Type B pancreatic cell (in vitro differentiated cells): ENCODE measurements at regions not wholly inside any gene's neighbourhood (a gene's known extent, or its start where the extent isn't known, plus 50 kb on each side); places are given as distances from the start of the nearest gene placed in this dataset.

Experiments
- DNase-seq: peaks from one replicate; pipeline ENCODE4 v3.0.0; 2021; ENCODE audit warnings: mixed read lengths; ENCODE audit not compliant: unreplicated experiment; ENCODE audit errors: extremely low spot score
- H3K27ac Mint-ChIP-seq: 2 replicates; pipeline ENCODE4 v1.8.0; 2021; ENCODE audit warnings: mild to moderate bottlenecking, mixed read lengths
- H3K27me3 Mint-ChIP-seq: 2 replicates; pipeline ENCODE4 v1.8.0; 2021; ENCODE audit warnings: mixed read lengths
- H3K36me3 Mint-ChIP-seq: 2 replicates; pipeline ENCODE4 v1.8.0; 2021; ENCODE audit warnings: mixed read lengths
- H3K4me1 Mint-ChIP-seq: one replicate; pipeline ENCODE4 v1.8.0; 2021; ENCODE audit warnings: mixed read lengths; ENCODE audit not compliant: unreplicated experiment
- H3K4me3 Mint-ChIP-seq: 2 replicates; pipeline ENCODE4 v1.8.0; 2021; ENCODE audit warnings: mild to moderate bottlenecking, mixed read lengths
- H3K9me3 Mint-ChIP-seq: 2 replicates; pipeline ENCODE4 v1.8.0; 2021; ENCODE audit warnings: mixed read lengths
- TF ChIP-seq, protein P1 (sequence below): fragments of 200-600 bp; sonication (generic); conservative IDR thresholded peaks from 2 replicates; pipeline ENCODE4 v1.5.0; 2021; ENCODE audit warnings: antibody characterized with exemption, mild to moderate bottlenecking

DNA sequence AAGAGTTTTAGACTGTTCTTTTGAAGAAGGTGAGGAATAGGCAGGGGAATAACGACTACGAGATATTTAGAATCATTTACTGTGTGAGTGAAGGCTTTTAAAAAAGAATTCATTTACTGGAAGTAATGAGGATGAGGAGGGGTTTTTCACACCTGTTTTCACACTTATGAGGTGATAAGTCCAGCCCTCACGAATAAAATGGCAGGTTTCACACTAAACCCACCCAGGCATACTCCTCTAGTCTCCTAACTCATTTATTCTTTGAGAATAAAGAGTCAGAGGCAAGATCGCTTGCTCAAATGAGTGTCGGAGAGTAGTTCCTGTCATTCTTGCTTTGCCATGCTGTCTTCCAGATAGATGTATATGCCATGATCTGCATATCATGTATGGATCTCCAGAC is 79.0 kb upstream of the ZEB2 start:
- Mint-ChIP-seq H3K4me3 (no peak overlapping the region), H3K9me3 (no peaks in the 10 kb centered on the region), H3K36me3 (no peaks in the 10 kb centered on the region), H3K4me1 (peaks cover 9% of the 10 kb centered on the region), H3K27me3 (peaks cover 3% of the 10 kb centered on the region), H3K27ac (no peak overlapping the region)
- TF ChIP-seq, protein P1, sequence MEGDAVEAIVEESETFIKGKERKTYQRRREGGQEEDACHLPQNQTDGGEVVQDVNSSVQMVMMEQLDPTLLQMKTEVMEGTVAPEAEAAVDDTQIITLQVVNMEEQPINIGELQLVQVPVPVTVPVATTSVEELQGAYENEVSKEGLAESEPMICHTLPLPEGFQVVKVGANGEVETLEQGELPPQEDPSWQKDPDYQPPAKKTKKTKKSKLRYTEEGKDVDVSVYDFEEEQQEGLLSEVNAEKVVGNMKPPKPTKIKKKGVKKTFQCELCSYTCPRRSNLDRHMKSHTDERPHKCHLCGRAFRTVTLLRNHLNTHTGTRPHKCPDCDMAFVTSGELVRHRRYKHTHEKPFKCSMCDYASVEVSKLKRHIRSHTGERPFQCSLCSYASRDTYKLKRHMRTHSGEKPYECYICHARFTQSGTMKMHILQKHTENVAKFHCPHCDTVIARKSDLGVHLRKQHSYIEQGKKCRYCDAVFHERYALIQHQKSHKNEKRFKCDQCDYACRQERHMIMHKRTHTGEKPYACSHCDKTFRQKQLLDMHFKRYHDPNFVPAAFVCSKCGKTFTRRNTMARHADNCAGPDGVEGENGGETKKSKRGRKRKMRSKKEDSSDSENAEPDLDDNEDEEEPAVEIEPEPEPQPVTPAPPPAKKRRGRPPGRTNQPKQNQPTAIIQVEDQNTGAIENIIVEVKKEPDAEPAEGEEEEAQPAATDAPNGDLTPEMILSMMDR, result no peak
- DNase-seq, result no peak

- no peak overlapping the region for H3K27ac Mint-ChIP-seq
- TF ChIP-seq, protein P1, result no peak
- H3K27me3 Mint-ChIP-seq, result peaks cover 3% of the 10 kb centered on the region
- no peak for DNase-seq
- H3K36me3 Mint-ChIP-seq, result no peaks in the 10 kb centered on the region
- no peaks in the 10 kb centered on the region for H3K9me3 Mint-ChIP-seq
- H3K4me1 Mint-ChIP-seq, result peaks cover 9% of the 10 kb centered on the region
- H3K4me3 Mint-ChIP-seq, result no peak overlapping the region
Observed at GRCh38 chr2:144597894-144598593, 78.1 kb upstream of the ZEB2 start.

DNA sequence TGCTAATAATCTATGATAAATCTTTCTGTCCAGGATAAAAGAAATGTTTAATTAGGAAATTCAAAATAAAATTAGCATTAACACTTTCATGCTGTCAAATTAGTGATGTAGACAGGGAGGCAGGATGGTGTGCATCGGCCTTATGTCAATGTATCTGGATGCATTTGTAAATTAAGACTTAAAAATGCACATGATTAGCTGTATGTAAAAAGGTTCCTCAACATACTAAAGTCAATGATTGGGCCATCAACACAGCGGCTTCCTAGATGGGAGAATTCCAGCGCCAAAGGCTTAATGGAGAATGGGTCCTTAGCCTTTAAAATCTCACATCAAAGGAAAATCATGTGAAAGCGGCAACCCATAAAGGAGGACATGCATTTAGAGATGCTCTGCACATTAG is 77.5 kb upstream of the ZEB2 start:
- Mint-ChIP-seq H3K4me1 (peaks cover 9% of the 10 kb centered on the region), H3K9me3 (no peaks in the 10 kb centered on the region), H3K27me3 (peaks cover 3% of the 10 kb centered on the region), H3K27ac (no peak overlapping the region), H3K4me3 (no peak overlapping the region), H3K36me3 (no peaks in the 10 kb centered on the region)
- TF ChIP-seq, protein P1, result no peak
- DNase-seq, result no peak

DNA sequence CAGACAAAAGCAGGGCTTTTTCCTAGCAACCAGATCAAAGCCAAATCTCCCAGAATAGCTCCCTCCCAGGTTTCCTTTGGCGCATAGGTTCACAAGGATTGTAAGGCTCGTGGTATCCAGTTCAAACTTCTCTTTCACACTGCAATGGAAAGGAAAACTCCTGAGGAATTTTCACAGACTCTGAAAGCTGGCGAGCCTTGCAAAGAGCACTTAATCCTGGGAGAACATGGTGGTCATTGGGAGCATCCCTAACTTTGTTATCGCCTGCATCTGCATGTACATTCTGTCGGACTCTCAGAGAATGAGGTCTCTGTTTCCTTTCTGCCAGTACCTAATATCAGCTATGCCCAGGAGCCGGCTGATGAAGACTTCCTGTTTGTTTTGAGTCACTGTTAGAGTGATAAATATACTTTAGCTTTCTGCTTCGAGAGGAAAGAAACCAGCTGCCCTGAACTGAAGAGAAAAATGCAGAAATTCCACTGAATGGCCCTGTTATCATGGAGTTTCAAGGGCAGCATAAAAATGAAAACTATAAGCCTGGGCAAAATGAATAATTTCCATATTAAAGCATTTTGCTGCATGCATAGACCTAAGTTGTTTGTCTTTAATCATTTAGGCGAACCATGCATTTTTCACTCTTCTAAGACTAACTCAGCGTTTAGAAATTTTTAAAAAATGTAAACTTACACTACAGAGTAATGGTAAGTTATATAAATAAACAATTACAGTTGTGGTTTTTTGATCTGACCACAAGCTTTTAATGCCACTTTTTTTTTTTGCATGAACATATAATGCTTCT is 76.4 kb upstream of the ZEB2 start:
- Mint-ChIP-seq H3K27me3 (peaks cover 3% of the 10 kb centered on the region), H3K9me3 (no peaks in the 10 kb centered on the region), H3K36me3 (no peaks in the 10 kb centered on the region), H3K4me3 (peak overlapping the region; percentile 35), H3K27ac (peak overlapping the region; percentile 41), H3K4me1 (peaks cover 9% of the 10 kb centered on the region)
- DNase-seq, result no peak
- TF ChIP-seq, protein P1, result no peak

DNA sequence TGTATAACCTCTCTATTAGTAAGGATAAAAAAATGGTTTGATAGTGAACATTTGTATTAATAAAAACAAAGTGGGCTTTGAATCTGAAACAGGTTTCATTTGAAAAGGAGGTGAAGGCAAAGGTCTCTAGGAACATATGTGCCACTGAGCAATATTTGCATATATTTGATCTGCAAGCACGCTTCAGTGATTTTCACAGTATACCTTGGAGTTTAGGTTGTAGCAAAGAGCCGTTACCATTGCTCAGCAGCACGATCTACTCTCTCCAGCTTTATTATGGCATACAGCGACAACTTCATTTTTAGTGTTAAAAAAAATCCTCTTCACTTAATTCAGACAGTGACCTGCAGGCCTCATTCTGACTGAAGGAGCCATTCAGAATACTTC is 75.8 kb upstream of the ZEB2 start:
- Mint-ChIP-seq H3K27me3 (peaks cover 3% of the 10 kb centered on the region), H3K4me3 (peak overlapping the region; percentile 35), H3K27ac (no peak overlapping the region), H3K9me3 (no peaks in the 10 kb centered on the region), H3K36me3 (no peaks in the 10 kb centered on the region), H3K4me1 (peaks cover 9% of the 10 kb centered on the region)
- DNase-seq, result no peak
- TF ChIP-seq, protein P1, result no peak
